GM18873 (cell line): ENCODE measurements at regions not wholly inside any gene's neighbourhood (a gene's known extent, or its start where the extent isn't known, plus 50 kb on each side); places are given as distances from the start of the nearest gene placed in this dataset.

Experiments used
- ATAC-seq: cut with Tn5 transposase; IDR thresholded peaks from one replicate; pipeline ENCODE4 v1.9.1; 2021; ENCODE audit warnings: mild to moderate bottlenecking, moderate library complexity, moderate number of reproducible peaks; ENCODE audit not compliant: unreplicated experiment, low FRiP score

GRCh38 chr5:68950930-68951329 lies 142.9 kb upstream of the SLC30A5 start:
- no peak for ATAC-seq

- ATAC-seq = no peak
Measured at GRCh38 chr5:68953231-68953874, 140.5 kb upstream of the SLC30A5 start.

- ATAC-seq = no peak
Measured at GRCh38 chr5:68953875-68954617, 139.8 kb upstream of the SLC30A5 start.

- ATAC-seq = no peak
Measured at GRCh38 chr5:68954618-68954910, 139.2 kb upstream of the SLC30A5 start.

- ATAC-seq = no peak
Measured at GRCh38 chr5:68957591-68957990, 136.2 kb upstream of the SLC30A5 start.

- ATAC-seq = no peak
Measured at GRCh38 chr5:68958428-68958827, 135.4 kb upstream of the SLC30A5 start.

GRCh38 chr5:68960456-68960855 lies 133.4 kb upstream of the SLC30A5 start:
- ATAC-seq = no peak

GRCh38 chr5:68960961-68961360 lies 132.9 kb upstream of the SLC30A5 start:
- no peak for ATAC-seq

- no peak for ATAC-seq
Measured at GRCh38 chr5:68961762-68962161, 132.1 kb upstream of the SLC30A5 start.

GRCh38 chr5:68962757-68963484 lies 130.9 kb upstream of the SLC30A5 start:
- no peak for ATAC-seq

GRCh38 chr5:68964679-68965078 lies 129.1 kb upstream of the SLC30A5 start:
- no peak for ATAC-seq

- ATAC-seq = no peak
Measured at GRCh38 chr5:68965926-68966325, 127.9 kb upstream of the SLC30A5 start.

- ATAC-seq = no peak
Measured at GRCh38 chr5:68966596-68966995, 127.2 kb upstream of the SLC30A5 start.

- ATAC-seq = no peak
Measured at GRCh38 chr5:68968429-68968828, 125.4 kb upstream of the SLC30A5 start.

GRCh38 chr5:68970617-68971016 lies 123.2 kb upstream of the SLC30A5 start:
- ATAC-seq = no peak

- no peak for ATAC-seq
Measured at GRCh38 chr5:68973696-68974095, 120.1 kb upstream of the SLC30A5 start.

GRCh38 chr5:68983043-68983442 lies 110.8 kb upstream of the SLC30A5 start:
- no peak for ATAC-seq

GRCh38 chr5:68983959-68984358 lies 109.9 kb upstream of the SLC30A5 start:
- ATAC-seq = no peak

- no peak for ATAC-seq
Measured at GRCh38 chr5:68991279-68992084, 102.3 kb upstream of the SLC30A5 start.

- peak; percentile 68 for ATAC-seq
Measured at GRCh38 chr5:68994645-68995044, 99.2 kb upstream of the SLC30A5 start.
